ENCODE measurements at regions not wholly inside any gene's neighbourhood (a gene's known extent, or its start where the extent isn't known, plus 50 kb on each side); places are given as distances from the start of the nearest gene placed in this dataset.

- no peak for TF ChIP-seq NFE2L1 (CRISPR knock-in tag; IDR thresholded peaks at IDR 0.05; ENCODE audit: borderline replicate concordance)
- TF ChIP-seq SSRP1 (CRISPR knock-in tag; IDR thresholded peaks at IDR 0.05): no peak
- TF ChIP-seq, protein P1, sequence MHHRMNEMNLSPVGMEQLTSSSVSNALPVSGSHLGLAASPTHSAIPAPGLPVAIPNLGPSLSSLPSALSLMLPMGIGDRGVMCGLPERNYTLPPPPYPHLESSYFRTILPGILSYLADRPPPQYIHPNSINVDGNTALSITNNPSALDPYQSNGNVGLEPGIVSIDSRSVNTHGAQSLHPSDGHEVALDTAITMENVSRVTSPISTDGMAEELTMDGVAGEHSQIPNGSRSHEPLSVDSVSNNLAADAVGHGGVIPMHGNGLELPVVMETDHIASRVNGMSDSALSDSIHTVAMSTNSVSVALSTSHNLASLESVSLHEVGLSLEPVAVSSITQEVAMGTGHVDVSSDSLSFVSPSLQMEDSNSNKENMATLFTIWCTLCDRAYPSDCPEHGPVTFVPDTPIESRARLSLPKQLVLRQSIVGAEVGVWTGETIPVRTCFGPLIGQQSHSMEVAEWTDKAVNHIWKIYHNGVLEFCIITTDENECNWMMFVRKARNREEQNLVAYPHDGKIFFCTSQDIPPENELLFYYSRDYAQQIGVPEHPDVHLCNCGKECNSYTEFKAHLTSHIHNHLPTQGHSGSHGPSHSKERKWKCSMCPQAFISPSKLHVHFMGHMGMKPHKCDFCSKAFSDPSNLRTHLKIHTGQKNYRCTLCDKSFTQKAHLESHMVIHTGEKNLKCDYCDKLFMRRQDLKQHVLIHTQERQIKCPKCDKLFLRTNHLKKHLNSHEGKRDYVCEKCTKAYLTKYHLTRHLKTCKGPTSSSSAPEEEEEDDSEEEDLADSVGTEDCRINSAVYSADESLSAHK (CRISPR knock-in tag; IDR thresholded peaks at IDR 0.05; ENCODE audit: borderline replicate concordance): no peak
- TF ChIP-seq RNF2 (conservative IDR thresholded peaks at IDR 0.05; ENCODE audit: low read depth): no peak
- no peak for TF ChIP-seq YY1 (IDR thresholded peaks at IDR 0.05; ENCODE audit: insufficient read depth, insufficient replicate concordance, low read depth, low read length)
- no peak for TF ChIP-seq CHD4 (IDR thresholded peaks at IDR 0.05; ENCODE audit: borderline replicate concordance, low read length)
These were observed 519.1 kb upstream of the SALL3 start for GRCh38 chr18:78460558-78460957.

Data from HepG2 (cell line).